ENCODE measurements at regions not wholly inside any gene's neighbourhood (a gene's known extent, or its start where the extent isn't known, plus 50 kb on each side); places are given as distances from the start of the nearest gene placed in this dataset.

DNA sequence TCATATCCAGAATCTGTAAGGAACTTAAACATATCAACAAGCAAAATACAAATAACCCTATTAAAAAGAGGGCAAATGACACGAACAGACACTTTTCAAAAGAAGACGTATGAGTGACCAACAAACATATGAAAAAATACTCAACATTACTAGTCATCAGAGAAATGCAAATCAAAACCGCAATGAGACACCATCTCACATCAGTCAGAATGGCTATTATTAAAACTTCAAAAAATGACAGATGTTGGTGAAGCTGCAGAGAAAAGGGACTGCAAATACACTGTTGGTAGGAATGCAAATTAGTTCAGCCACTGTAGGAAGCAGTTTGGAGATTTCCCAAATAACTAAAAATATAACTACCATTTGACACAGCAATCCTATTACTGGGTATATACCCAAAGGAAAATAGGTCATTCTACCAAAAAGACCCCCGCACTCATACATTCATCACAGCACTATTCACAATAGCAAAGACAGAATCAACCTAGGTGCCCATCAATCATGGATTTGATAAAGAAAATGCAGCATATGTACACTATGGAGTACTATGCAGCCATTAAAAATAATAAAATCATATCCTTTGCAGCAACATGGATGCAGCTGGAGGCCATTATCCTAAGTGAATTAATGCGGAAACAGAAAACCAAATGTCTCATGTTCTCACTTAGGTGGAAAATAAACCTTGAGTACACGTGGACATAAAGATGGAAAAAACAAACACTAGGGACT is 230.1 kb upstream of the RAB4A start:
- TF ChIP-seq CTCF (IDR thresholded peaks at IDR 0.05; ENCODE audit: low read depth, low read length, missing input control) (no peak), RAD21 (IDR thresholded peaks at IDR 0.05) (no peak), ATF3 (IDR thresholded peaks at IDR 0.05) (no peak), EGR1 (IDR thresholded peaks at IDR 0.05; ENCODE audit: low read depth in 2 of 2) (no peak), TAF1 (conservative IDR thresholded peaks at IDR 0.05) (no peak), SP1 (IDR thresholded peaks at IDR 0.05) (no peak), NR2F2 (IDR thresholded peaks at IDR 0.05) (no peak), FOXA1 (IDR thresholded peaks at IDR 0.05) (no peak), JUND (IDR thresholded peaks at IDR 0.05) (no peak), HNF4A (conservative IDR thresholded peaks at IDR 0.05) (no peak), YY1 (IDR thresholded peaks at IDR 0.05) (no peak)
- TF ChIP-seq, protein P1, sequence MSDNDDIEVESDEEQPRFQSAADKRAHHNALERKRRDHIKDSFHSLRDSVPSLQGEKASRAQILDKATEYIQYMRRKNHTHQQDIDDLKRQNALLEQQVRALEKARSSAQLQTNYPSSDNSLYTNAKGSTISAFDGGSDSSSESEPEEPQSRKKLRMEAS (IDR thresholded peaks at IDR 0.05), result no peak
- TF ChIP-seq, protein P2, sequence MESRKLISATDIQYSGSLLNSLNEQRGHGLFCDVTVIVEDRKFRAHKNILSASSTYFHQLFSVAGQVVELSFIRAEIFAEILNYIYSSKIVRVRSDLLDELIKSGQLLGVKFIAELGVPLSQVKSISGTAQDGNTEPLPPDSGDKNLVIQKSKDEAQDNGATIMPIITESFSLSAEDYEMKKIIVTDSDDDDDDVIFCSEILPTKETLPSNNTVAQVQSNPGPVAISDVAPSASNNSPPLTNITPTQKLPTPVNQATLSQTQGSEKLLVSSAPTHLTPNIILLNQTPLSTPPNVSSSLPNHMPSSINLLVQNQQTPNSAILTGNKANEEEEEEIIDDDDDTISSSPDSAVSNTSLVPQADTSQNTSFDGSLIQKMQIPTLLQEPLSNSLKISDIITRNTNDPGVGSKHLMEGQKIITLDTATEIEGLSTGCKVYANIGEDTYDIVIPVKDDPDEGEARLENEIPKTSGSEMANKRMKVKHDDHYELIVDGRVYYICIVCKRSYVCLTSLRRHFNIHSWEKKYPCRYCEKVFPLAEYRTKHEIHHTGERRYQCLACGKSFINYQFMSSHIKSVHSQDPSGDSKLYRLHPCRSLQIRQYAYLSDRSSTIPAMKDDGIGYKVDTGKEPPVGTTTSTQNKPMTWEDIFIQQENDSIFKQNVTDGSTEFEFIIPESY (IDR thresholded peaks at IDR 0.05), result no peak
- TF ChIP-seq, protein P3, sequence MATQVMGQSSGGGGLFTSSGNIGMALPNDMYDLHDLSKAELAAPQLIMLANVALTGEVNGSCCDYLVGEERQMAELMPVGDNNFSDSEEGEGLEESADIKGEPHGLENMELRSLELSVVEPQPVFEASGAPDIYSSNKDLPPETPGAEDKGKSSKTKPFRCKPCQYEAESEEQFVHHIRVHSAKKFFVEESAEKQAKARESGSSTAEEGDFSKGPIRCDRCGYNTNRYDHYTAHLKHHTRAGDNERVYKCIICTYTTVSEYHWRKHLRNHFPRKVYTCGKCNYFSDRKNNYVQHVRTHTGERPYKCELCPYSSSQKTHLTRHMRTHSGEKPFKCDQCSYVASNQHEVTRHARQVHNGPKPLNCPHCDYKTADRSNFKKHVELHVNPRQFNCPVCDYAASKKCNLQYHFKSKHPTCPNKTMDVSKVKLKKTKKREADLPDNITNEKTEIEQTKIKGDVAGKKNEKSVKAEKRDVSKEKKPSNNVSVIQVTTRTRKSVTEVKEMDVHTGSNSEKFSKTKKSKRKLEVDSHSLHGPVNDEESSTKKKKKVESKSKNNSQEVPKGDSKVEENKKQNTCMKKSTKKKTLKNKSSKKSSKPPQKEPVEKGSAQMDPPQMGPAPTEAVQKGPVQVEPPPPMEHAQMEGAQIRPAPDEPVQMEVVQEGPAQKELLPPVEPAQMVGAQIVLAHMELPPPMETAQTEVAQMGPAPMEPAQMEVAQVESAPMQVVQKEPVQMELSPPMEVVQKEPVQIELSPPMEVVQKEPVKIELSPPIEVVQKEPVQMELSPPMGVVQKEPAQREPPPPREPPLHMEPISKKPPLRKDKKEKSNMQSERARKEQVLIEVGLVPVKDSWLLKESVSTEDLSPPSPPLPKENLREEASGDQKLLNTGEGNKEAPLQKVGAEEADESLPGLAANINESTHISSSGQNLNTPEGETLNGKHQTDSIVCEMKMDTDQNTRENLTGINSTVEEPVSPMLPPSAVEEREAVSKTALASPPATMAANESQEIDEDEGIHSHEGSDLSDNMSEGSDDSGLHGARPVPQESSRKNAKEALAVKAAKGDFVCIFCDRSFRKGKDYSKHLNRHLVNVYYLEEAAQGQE (IDR thresholded peaks at IDR 0.05), result no peak

All from liver (tissue), 3 donors.